Astrocyte (in vitro differentiated cells and primary cell): ENCODE measurements at regions not wholly inside any gene's neighbourhood (a gene's known extent, or its start where the extent isn't known, plus 50 kb on each side); places are given as distances from the start of the nearest gene placed in this dataset.

Experiments used
- DNase-seq: peaks from one replicate; pipeline ENCODE4 v3.0.0-alpha.2; 2010; ENCODE audit warnings: low read depth
- FAIRE-seq: peaks from 2 replicates; lab custom pipeline; 2011; peaks lifted over from hg19 to GRCh38; lab: Jason Lieb, UNC
- H2AFZ ChIP-seq: 2 replicates; pipeline ENCODE4 v1.6.0; 2012; ENCODE audit warnings: low read depth, low read length, inconsistent platforms
- H3K27ac ChIP-seq: 2 replicates; pipeline ENCODE4 v1.5.1; 2011; ENCODE audit warnings: low read depth, low read length, inconsistent platforms
- H3K27me3 ChIP-seq: 2 replicates; pipeline ENCODE4 v1.6.0; 2011; ENCODE audit warnings: low read length, inconsistent platforms; ENCODE audit not compliant: insufficient read depth
- H3K36me3 ChIP-seq: 2 replicates; pipeline ENCODE4 v1.5.1; 2011; ENCODE audit warnings: low read length, inconsistent platforms; ENCODE audit not compliant: insufficient read depth
- H3K4me1 ChIP-seq: 2 replicates; pipeline ENCODE4 v1.5.1; 2011; ENCODE audit warnings: low read length, inconsistent platforms; ENCODE audit not compliant: insufficient read depth
- H3K4me2 ChIP-seq: 2 replicates; pipeline ENCODE4 v1.6.0; 2012; ENCODE audit warnings: low read length, inconsistent platforms
- H3K4me3 ChIP-seq: 2 replicates; pipeline ENCODE4 v1.5.1; 2011; ENCODE audit warnings: low read depth, mild to moderate bottlenecking, low read length, inconsistent platforms; ENCODE audit not compliant: insufficient read depth
- H3K79me2 ChIP-seq: 2 replicates; pipeline ENCODE4 v1.6.0; 2012; ENCODE audit warnings: mild to moderate bottlenecking, low read length, inconsistent platforms; ENCODE audit not compliant: insufficient read depth
- H3K9ac ChIP-seq: 2 replicates; pipeline ENCODE4 v1.6.0; 2012; ENCODE audit warnings: mild to moderate bottlenecking, low read length, inconsistent platforms
- H3K9me3 ChIP-seq: 2 replicates; pipeline ENCODE4 v1.5.1; 2012; ENCODE audit warnings: low read depth, mild to moderate bottlenecking, low read length, inconsistent platforms; ENCODE audit not compliant: insufficient read depth
- H4K20me1 ChIP-seq: 2 replicates; pipeline ENCODE4 v1.6.0; 2012; ENCODE audit warnings: low read length, inconsistent platforms; ENCODE audit not compliant: insufficient read depth
- H3K27ac Mint-ChIP-seq: one replicate; pipeline ENCODE4 v1.8.0; 2021; ENCODE audit warnings: mild to moderate bottlenecking, mixed read lengths; ENCODE audit not compliant: unreplicated experiment
- H3K27me3 Mint-ChIP-seq: one replicate; pipeline ENCODE4 v1.8.0; 2021; ENCODE audit warnings: low read depth, mixed read lengths; ENCODE audit not compliant: unreplicated experiment
- H3K36me3 Mint-ChIP-seq: one replicate; pipeline ENCODE4 v1.8.0; 2021; ENCODE audit warnings: low read depth, mixed read lengths; ENCODE audit not compliant: unreplicated experiment
- H3K4me1 Mint-ChIP-seq: one replicate; pipeline ENCODE4 v1.8.0; 2021; ENCODE audit warnings: low read depth, mixed read lengths; ENCODE audit not compliant: unreplicated experiment
- H3K4me3 Mint-ChIP-seq: one replicate; pipeline ENCODE4 v1.8.0; 2021; ENCODE audit warnings: mild to moderate bottlenecking, moderate library complexity, mixed read lengths; ENCODE audit not compliant: unreplicated experiment
- H3K9me3 Mint-ChIP-seq: one replicate; pipeline ENCODE4 v1.8.0; 2021; ENCODE audit warnings: mild to moderate bottlenecking, mixed read lengths; ENCODE audit not compliant: unreplicated experiment
- CTCF ChIP-seq: IDR thresholded peaks from 2 replicates; pipeline ENCODE4 v1.5.1; 2011; ENCODE audit warnings: low read depth, mild to moderate bottlenecking, inconsistent platforms, low read length, moderate library complexity; ENCODE audit not compliant: insufficient read depth
- EZH2 ChIP-seq: IDR thresholded peaks from 2 replicates; pipeline ENCODE4 v1.6.1; 2012; ENCODE audit warnings: mild to moderate bottlenecking, low read length, inconsistent platforms; ENCODE audit not compliant: insufficient read depth

GRCh38 chr3:27796365-27796875 lies 74.3 kb upstream of the EOMES start:
- DNase-seq, result no peak
- no peak for FAIRE-seq
- Histone ChIP-seq H3K4me1 (no peaks in the 10 kb centered on the region), H3K27ac (no peak overlapping the region), H3K4me2 (no peak overlapping the region), H4K20me1 (no peaks in the 10 kb centered on the region), H2AFZ (no peak overlapping the region), H3K27me3 (no peaks in the 10 kb centered on the region), H3K36me3 (no peaks in the 10 kb centered on the region), H3K9me3 (no peaks in the 10 kb centered on the region), H3K79me2 (no peaks in the 10 kb centered on the region), H3K4me3 (no peak overlapping the region), H3K9ac (no peak overlapping the region)
- Mint-ChIP-seq H3K9me3 (no peaks in the 10 kb centered on the region), H3K27me3 (peaks cover 3% of the 10 kb centered on the region), H3K4me1 (peaks cover 21% of the 10 kb centered on the region), H3K36me3 (no peaks in the 10 kb centered on the region), H3K4me3 (no peak overlapping the region), H3K27ac (no peak overlapping the region)
- TF ChIP-seq EZH2 (no peak), CTCF (no peak)

- FAIRE-seq (no peak), DNase-seq (no peak)
- no peak for TF ChIP-seq EZH2
- no peak for TF ChIP-seq CTCF
- Mint-ChIP-seq H3K4me1 (peaks cover 25% of the 10 kb centered on the region), H3K36me3 (no peaks in the 10 kb centered on the region), H3K27me3 (peaks cover 3% of the 10 kb centered on the region), H3K4me3 (no peak overlapping the region), H3K9me3 (no peaks in the 10 kb centered on the region), H3K27ac (no peak overlapping the region)
- Histone ChIP-seq H3K79me2 (no peaks in the 10 kb centered on the region), H3K27me3 (no peaks in the 10 kb centered on the region), H2AFZ (no peak overlapping the region), H3K9me3 (no peaks in the 10 kb centered on the region), H3K4me2 (no peak overlapping the region), H3K9ac (no peak overlapping the region), H3K27ac (no peak overlapping the region), H3K4me3 (no peak overlapping the region), H3K36me3 (no peaks in the 10 kb centered on the region), H3K4me1 (no peaks in the 10 kb centered on the region), H4K20me1 (no peaks in the 10 kb centered on the region)
These were observed 75.7 kb upstream of the EOMES start for GRCh38 chr3:27797773-27798172.

GRCh38 chr3:27800261-27800660 lies 78.1 kb upstream of the EOMES start:
- Histone ChIP-seq H3K4me2 (no peak overlapping the region), H3K27me3 (no peaks in the 10 kb centered on the region), H3K4me3 (no peak overlapping the region), H3K9me3 (no peaks in the 10 kb centered on the region), H3K79me2 (no peaks in the 10 kb centered on the region), H3K9ac (no peak overlapping the region), H2AFZ (no peak overlapping the region), H3K36me3 (no peaks in the 10 kb centered on the region), H4K20me1 (no peaks in the 10 kb centered on the region), H3K4me1 (no peaks in the 10 kb centered on the region), H3K27ac (no peak overlapping the region)
- no peak for FAIRE-seq
- H3K27ac Mint-ChIP-seq, result peak overlapping the region; percentile 38
- no peaks in the 10 kb centered on the region for H3K9me3 Mint-ChIP-seq
- no peak overlapping the region for H3K4me3 Mint-ChIP-seq
- no peaks in the 10 kb centered on the region for H3K36me3 Mint-ChIP-seq
- TF ChIP-seq EZH2, result no peak
- TF ChIP-seq CTCF, result no peak
- peaks cover 20% of the 10 kb centered on the region for H3K4me1 Mint-ChIP-seq
- H3K27me3 Mint-ChIP-seq, result peaks cover 3% of the 10 kb centered on the region
- no peak for DNase-seq
